Left lung (tissue), 4 donors: ENCODE measurements at regions not wholly inside any gene's neighbourhood (a gene's known extent, or its start where the extent isn't known, plus 50 kb on each side); places are given as distances from the start of the nearest gene placed in this dataset.
"Not testable (repeated sequence)": the region's sequence is repeated elsewhere in the genome, so short reads cannot be mapped to it uniquely, and the experiment has no call there.

ENCODE experiments used
- ATAC-seq: fragments of 200-7000 bp; cut with Tn5 transposase; one replicate; pipeline ENCODE4 v1.9.1; 2020; ENCODE audit warnings: moderate library complexity
- DNase-seq, 4 donors: peaks; one replicate each; pipeline ENCODE4 v3.0.0-alpha.2; 2013 to 2020
- H3K27ac ChIP-seq, 2 donors: fragments of 200-600 bp; sonication (generic) in 1 of 2; one replicate each; pipeline versions ENCODE4 v1.5.0 to v1.8.0; 2020 to 2021
- H3K27me3 ChIP-seq, 2 donors: fragments of 200-600 bp; sonication (generic) in 1 of 2; one replicate each; pipeline versions ENCODE4 v1.5.0 to v1.8.0; 2020 to 2021
- H3K36me3 ChIP-seq, 2 donors: fragments of 200-600 bp; sonication (generic) in 1 of 2; one replicate each; pipeline versions ENCODE4 v1.5.0 to v1.8.0; 2020 to 2021
- H3K4me1 ChIP-seq, 2 donors: fragments of 200-600 bp; one replicate each; pipeline ENCODE4 v1.8.0; 2021
- H3K4me3 ChIP-seq, 2 donors: fragments of 200-600 bp; sonication (generic) in 1 of 2; one replicate each; pipeline versions ENCODE4 v1.5.0 to v1.8.0; 2020 to 2021; ENCODE audit warnings: mild to moderate bottlenecking in 1 of 2
- H3K9me3 ChIP-seq, 2 donors: fragments of 200-600 bp; sonication (generic) in 1 of 2; one replicate each; pipeline versions ENCODE4 v1.5.0 to v1.8.0; 2020 to 2021
- CTCF ChIP-seq, 2 donors: fragments of 200-600 bp; sonication (generic) in 1 of 2; IDR thresholded peaks; one replicate each; pipeline versions ENCODE4 v1.5.0 to v1.8.0; 2021; ENCODE audit warnings: antibody characterized with exemption in 2 of 2
- intact Hi-C, 2 donors: fragments of 100-400 bp; cut with DNase I; formaldehyde crosslinking; loops; one replicate each; pipeline versions ENCODE4 v1.11.2 to v1.14.2; 2022
- donor health status: DM: no; HTN: yes; CAD: no.
- donor health status: DM: no; HTN: no; CAD: no.

- Histone ChIP-seq H3K27ac (no peak overlapping the region), H3K4me1 (no peaks in the 10 kb centered on the region), H3K4me3 (no peak overlapping the region), H3K36me3 (no peaks in the 10 kb centered on the region), H3K27me3 (no peaks in the 10 kb centered on the region), H3K9me3 (no peaks in the 10 kb centered on the region)
- no peak for DNase-seq
- TF ChIP-seq CTCF (IDR thresholded peaks at IDR 0.05) = no peak
- intact Hi-C loops = no loop called here
- ATAC-seq = no peak
These were observed 89.3 kb downstream of the MAD2L1 start for GRCh38 chr4:119977076-119977940.

- no peaks in the 10 kb centered on the region for H3K9me3 ChIP-seq
- no peaks in the 10 kb centered on the region for H3K36me3 ChIP-seq
- DNase-seq = no peak
- no peak overlapping the region for H3K4me3 ChIP-seq
- ATAC-seq = no peak
- no peaks in the 10 kb centered on the region for H3K4me1 ChIP-seq
- H3K27ac ChIP-seq = no peak overlapping the region
- intact Hi-C loops = no loop called here
- TF ChIP-seq CTCF (IDR thresholded peaks at IDR 0.05) = no peak
- no peaks in the 10 kb centered on the region for H3K27me3 ChIP-seq
These were observed 95.1 kb downstream of the MAD2L1 start for GRCh38 chr4:119971431-119972084.

DNA sequence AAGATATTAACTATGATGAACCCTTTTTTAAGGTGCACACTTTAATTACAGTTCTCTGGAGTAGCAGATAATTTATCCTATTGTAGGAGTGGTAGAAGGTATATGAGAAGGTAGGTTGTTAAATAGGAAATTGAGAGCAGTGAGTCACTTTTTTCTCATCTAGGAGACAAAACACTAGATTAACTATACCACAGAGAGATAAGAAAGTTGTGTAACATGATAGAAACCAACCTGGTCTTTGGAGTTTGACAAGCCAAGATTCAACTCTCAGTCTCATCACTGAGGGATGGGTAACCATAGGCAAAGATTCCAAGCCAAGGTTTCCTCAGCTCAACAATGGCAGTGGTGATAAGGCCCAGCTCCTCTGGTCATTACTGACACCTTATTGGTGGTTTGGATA is 104.0 kb downstream of the MAD2L1 start:
- no peak for ATAC-seq
- Histone ChIP-seq H3K27me3 (no peaks in the 10 kb centered on the region), H3K36me3 (no peaks in the 10 kb centered on the region), H3K4me3 (no peak overlapping the region), H3K9me3 (no peaks in the 10 kb centered on the region), H3K27ac (no peak overlapping the region), H3K4me1 (no peaks in the 10 kb centered on the region)
- TF ChIP-seq CTCF (IDR thresholded peaks at IDR 0.05) = no peak
- intact Hi-C loops = no loop called here
- no peak for DNase-seq

DNA sequence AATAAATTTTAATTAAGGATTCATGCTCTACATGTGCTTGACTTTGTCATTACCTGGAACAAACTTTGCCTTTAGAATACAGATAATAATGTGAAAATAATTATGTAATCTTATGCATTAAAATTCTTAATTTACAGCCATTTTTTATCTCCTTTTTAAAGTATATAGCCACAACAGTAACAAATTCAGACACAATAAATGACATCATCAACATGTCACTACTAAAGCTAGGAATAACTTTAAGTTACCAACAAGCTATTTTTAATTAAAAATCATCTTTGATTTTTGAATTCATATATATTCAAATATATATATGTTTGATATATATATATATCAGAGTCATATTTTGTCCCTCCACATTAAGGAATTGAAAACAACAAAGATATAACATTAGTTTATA is 107.7 kb downstream of the MAD2L1 start:
- Histone ChIP-seq H3K4me1 (no peaks in the 10 kb centered on the region), H3K9me3 (peaks cover 0 to 15% of the 10 kb centered on the region in 2 donors), H3K4me3 (no peak overlapping the region), H3K36me3 (no peaks in the 10 kb centered on the region), H3K27ac (no peak overlapping the region), H3K27me3 (no peaks in the 10 kb centered on the region)
- DNase-seq (no peak), ATAC-seq (no peak)
- no peak for TF ChIP-seq CTCF (IDR thresholded peaks at IDR 0.05)
- intact Hi-C loops = no loop called here

DNA sequence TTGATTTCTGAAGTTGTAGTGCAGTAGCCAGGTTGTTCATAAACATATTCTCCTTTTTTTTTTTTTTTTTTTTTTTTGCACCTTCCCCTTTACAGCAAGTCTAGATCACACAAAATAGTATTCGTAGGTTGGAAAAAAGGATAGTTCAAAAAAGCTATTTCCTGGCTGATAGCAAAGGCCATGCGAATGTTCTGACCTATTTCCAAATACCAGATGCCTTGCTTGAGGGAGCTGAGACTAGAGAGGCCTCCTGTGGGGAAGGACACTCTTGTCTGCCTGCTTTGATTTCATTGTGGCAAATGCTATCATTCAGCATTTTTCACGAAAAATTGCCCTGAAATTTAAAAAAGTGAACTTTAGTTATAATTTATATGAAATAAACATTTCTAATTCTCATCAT is 111.4 kb downstream of the MAD2L1 start:
- Histone ChIP-seq H3K36me3 (no peaks in the 10 kb centered on the region), H3K4me3 (no peak overlapping the region), H3K27me3 (no peaks in the 10 kb centered on the region), H3K27ac (no peak overlapping the region), H3K4me1 (no peaks in the 10 kb centered on the region), H3K9me3 (peaks cover 0 to 15% of the 10 kb centered on the region in 2 donors)
- no peak for ATAC-seq
- DNase-seq = no peak
- TF ChIP-seq CTCF (IDR thresholded peaks at IDR 0.05) = no peak
- intact Hi-C loops = no loop called here

GRCh38 chr4:119954487-119954886 is 112.2 kb downstream of the MAD2L1 start:
- DNase-seq, ATAC-seq: not testable (repeated sequence)

More at GRCh38 chr4:119954487-119954886, 112.2 kb downstream of the MAD2L1 start:
- H3K4me3 ChIP-seq, intact Hi-C loops, H3K27ac ChIP-seq, H3K27me3 ChIP-seq, H3K36me3 ChIP-seq, H3K4me1 ChIP-seq: not testable (repeated sequence)
- peaks cover 0 to 15% of the 10 kb centered on the region in 2 donors for H3K9me3 ChIP-seq
